Esophagus mucosa (tissue), 1 donor: ENCODE measurements at regions not wholly inside any gene's neighbourhood (a gene's known extent, or its start where the extent isn't known, plus 50 kb on each side); places are given as distances from the start of the nearest gene placed in this dataset.
"Not testable (repeated sequence)": the region's sequence is repeated elsewhere in the genome, so short reads cannot be mapped to it uniquely, and the experiment has no call there.

ENCODE experiments used
- ATAC-seq: fragments of 200-7000 bp; cut with Tn5 transposase; one replicate; pipeline ENCODE4 v1.9.1; 2020
- donor health status: DM: yes; HTN: yes; CAD: no.

GRCh38 chr7:145252031-145252430 lies 416.2 kb upstream of the TPK1 start:
- ATAC-seq, result no peak

GRCh38 chr7:145224775-145225174 lies 388.9 kb upstream of the TPK1 start:
- no peak for ATAC-seq

GRCh38 chr7:145219461-145219860 lies 383.6 kb upstream of the TPK1 start:
- ATAC-seq, result no peak

- ATAC-seq, result no peak
Observed at GRCh38 chr7:145216866-145217265, 381.0 kb upstream of the TPK1 start.

GRCh38 chr7:145212050-145212449 lies 376.2 kb upstream of the TPK1 start:
- ATAC-seq, result no peak

GRCh38 chr7:145211211-145211610 lies 375.4 kb upstream of the TPK1 start:
- no peak for ATAC-seq

- no peak for ATAC-seq
Observed at GRCh38 chr7:145193951-145194350, 358.1 kb upstream of the TPK1 start.

- no peak for ATAC-seq
Observed at GRCh38 chr7:145184956-145185355, 349.1 kb upstream of the TPK1 start.

- ATAC-seq, result no peak
Observed at GRCh38 chr7:145183069-145183468, 347.2 kb upstream of the TPK1 start.

GRCh38 chr7:145175366-145175765 lies 339.5 kb upstream of the TPK1 start:
- no peak for ATAC-seq

GRCh38 chr7:145169908-145170307 lies 334.1 kb upstream of the TPK1 start:
- ATAC-seq, result no peak

- no peak for ATAC-seq
Observed at GRCh38 chr7:145168879-145169278, 333.0 kb upstream of the TPK1 start.

GRCh38 chr7:145168427-145168826 lies 332.6 kb upstream of the TPK1 start:
- no peak for ATAC-seq

- no peak for ATAC-seq
Observed at GRCh38 chr7:145156834-145157233, 321.0 kb upstream of the TPK1 start.

GRCh38 chr7:145152589-145152988 lies 316.7 kb upstream of the TPK1 start:
- ATAC-seq, result no peak

GRCh38 chr7:145151676-145152075 lies 315.8 kb upstream of the TPK1 start:
- ATAC-seq, result no peak

- ATAC-seq, result no peak
Observed at GRCh38 chr7:145147865-145148264, 312.0 kb upstream of the TPK1 start.

GRCh38 chr7:145143685-145144084 lies 307.8 kb upstream of the TPK1 start:
- no peak for ATAC-seq

- ATAC-seq, result no peak
Observed at GRCh38 chr7:145134377-145134776, 298.5 kb upstream of the TPK1 start.

- no peak for ATAC-seq
Observed at GRCh38 chr7:145123502-145123901, 287.6 kb upstream of the TPK1 start.

- ATAC-seq, result no peak
Observed at GRCh38 chr7:145106001-145106400, 270.1 kb upstream of the TPK1 start.

GRCh38 chr7:145105561-145105960 lies 269.7 kb upstream of the TPK1 start:
- ATAC-seq, result no peak

GRCh38 chr7:145104400-145104799 lies 268.5 kb upstream of the TPK1 start:
- ATAC-seq, result no peak

GRCh38 chr7:145102199-145102598 lies 266.3 kb upstream of the TPK1 start:
- not testable (repeated sequence) for ATAC-seq

- no peak for ATAC-seq
Observed at GRCh38 chr7:145092766-145093165, 256.9 kb upstream of the TPK1 start.
